Hypothalamus (tissue), 51 donors: ENCODE measurements at regions not wholly inside any gene's neighbourhood (a gene's known extent, or its start where the extent isn't known, plus 50 kb on each side); places are given as distances from the start of the nearest gene placed in this dataset.

Experiments used
- DNase-seq, 51 donors: peaks; one replicate each; lab custom pipeline; 2025; lab: John Stamatoyannopoulos, UW

DNA sequence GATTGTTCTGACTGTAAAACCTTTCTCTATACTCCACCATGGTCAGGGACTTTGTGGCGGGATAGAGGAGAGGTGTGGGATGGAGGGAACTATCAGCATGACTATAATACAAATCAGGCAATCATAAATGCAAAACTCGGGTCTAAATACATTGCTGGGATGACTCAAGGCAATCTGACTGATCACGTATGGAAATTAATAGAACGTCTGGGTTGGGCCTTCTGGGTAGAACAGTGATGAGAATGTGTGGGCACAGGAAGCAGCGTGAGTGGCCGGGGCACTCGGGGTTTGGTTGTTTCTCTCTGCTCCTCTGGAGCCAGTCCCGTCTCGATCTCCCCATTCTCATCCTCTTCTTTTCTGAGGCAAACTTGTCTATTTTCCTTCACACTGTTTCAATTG lies 485.8 kb downstream of the VRK1 start:
- DNase-seq, result no peak

DNA sequence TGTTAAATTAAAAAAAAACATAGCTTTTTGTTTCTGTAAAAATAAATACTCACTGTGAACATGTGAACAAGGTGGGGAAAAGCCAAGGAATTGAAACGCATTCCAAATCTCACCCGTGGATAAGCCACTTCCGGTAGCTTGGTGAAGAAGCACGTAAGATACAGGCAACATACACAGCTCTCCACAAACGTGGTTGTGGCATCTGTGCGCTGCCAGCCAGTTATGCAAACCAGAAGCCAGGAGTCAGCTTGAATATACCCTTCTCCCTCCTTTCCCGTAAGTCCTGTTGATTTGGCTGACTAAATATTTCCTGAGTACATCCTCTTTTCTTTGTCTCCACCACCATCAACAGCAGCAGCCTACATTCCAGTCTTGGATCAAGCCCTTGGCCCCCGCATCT lies 486.2 kb downstream of the VRK1 start:
- no peak for DNase-seq

DNA sequence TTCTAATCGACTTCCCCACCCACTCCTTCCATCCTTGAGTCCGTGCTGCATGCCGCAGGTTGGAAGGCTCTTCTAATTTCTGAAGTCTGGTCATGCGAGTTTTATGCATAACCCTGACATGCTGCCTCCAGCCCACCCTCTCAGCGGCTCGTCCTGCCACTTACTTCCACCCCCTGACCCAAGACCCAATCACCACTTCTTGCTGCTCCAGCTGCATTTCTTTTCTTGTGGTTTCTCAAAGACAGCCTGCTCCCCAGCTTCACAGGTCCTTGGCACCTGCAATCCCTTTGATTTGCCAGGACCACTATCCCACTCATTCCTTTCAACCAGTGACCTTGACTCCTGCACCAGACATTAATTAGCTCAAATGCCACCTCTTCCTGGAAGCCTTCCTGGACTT lies 486.7 kb downstream of the VRK1 start:
- no peak for DNase-seq

DNA sequence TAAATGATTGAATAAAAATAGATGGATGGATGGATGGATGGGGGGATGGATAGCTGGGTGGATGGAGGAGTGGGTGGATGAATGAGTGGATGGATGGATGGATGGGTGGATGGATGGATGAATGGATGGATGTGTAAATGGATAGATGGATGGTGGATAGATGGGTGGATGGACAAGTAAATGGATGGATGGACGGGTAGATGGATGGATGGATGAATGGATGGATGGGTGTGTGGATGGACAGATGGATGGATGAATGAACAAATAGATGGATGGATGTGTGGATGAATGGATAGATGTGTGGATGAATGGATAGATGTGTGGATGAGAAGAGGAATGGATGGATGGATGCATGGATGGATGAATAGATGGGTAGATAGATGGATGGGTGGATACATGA lies 490.8 kb downstream of the VRK1 start:
- DNase-seq, result no peak

DNA sequence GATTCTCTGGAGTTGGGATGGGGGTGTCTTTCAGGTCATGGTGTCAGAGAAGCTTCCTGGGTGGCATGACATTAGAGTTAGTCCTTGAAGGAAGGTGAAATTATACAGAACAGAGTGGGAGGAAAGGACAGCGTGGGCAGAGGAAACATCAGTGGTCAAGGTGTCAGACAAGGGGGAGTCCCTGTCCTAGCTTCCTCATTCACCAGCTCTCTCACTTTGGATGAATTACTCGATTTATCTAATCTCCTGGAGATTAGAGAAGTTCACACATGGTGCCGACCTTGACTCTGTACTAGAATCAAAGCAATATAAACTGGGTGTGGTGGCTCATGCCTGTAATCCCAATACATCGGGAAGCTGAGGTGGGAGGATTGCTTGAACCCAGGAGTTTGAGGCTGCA lies 492.9 kb downstream of the VRK1 start:
- no peak for DNase-seq

DNA sequence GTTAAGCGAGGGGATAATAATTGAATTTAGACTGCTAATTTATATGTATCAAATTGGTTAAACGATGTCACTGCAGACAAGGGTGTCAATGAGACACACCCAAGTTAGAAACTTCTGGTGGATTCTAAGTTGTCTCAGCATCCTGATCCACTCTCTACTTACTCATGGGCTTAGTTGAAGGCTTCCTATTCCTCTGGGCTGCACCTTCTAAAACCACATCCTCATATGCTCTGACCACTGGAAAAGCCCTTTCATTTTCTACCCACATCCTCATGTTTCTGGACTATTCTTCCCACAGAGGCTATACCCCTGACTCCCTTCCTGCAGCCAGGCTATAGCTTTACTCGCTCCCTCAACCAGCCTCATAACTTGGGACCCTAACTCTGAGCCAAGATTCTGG lies 493.8 kb downstream of the VRK1 start:
- DNase-seq, result no peak

DNA sequence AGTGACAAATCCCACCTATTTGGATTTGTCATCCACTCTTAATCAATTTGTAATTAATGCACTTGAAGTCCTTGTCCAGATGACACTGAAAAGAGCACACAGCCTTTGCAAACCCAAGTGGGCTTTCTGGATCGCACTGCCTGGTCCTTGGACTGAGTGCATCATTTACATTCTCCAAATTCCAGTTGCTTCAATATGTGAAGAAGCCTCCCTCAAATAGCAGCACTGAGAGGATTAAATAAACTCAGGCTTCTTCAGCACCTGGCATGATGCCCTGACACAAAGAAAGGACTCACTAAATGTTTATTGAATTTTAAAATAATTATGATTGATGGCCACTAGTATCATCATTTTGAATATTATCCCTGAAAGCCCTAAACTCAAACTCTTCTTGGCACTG lies 496.5 kb downstream of the VRK1 start:
- no peak for DNase-seq

DNA sequence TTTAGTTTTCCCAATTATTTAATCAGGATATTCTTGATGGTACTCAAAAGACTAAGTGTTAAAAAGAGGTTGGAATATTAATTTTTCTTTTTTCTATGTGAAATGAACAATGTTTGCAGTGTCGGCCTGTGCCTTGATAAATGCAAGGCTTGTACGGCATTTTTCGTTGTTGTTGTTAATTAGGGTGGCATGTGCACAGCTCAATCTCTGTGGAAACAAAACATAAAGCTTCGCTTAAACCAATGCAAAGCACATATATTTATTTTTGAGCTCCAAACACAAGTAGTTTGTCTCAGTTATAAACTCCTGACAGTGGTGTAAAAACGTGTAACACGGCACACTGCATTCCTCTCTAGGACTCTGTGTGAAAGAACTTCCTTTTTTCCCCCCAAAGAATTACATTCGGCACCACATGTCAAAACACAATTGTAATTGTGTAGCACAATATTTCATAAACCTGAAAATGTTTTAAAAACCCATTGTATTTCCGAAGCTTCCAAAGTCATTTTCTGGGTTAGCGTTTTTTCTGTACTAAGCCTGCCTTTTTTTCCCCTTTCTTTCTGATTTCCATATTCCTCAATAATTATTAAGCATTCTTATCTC lies 498.0 kb downstream of the VRK1 start:
- peak in 1 of 51 donors; percentile 24 for DNase-seq

DNA sequence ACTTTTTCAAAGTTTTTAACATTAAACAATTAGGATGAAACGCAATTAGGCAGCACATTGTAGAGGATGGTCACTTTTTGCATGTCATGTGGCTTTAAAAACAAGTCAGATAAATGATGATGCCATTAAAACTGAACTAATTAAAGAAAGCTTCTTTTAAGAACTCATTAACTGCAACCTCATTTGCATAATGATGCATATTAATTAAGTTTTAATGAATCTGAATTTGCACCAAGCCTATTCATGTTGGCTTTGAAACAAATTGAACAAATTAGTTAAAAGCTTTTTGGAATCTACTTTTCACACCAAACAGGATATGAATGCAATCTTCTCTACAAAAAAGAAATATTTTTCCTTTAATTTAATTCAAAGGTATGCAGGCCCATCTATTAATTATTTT lies 499.0 kb downstream of the VRK1 start:
- DNase-seq, result no peak

DNA sequence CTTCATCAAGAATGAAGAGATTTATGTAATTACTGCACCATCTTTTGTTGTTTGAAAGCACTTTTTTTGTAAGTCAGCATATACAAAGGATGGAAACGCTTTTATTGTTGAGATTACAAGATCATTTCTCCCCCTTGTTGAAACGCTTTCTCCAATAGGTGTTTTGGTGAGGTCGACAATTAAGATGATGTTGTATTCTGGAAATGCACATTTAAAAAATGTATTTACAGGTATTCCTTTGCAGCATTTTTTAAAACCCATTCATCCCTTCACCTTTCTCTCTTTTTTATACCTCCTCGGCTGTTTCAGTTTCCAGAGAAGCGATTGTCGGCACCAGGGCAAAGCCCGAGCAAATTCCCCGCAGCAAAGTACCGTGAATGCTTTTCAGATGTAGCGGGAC lies 499.9 kb downstream of the VRK1 start:
- DNase-seq, result peak in 1 of 51 donors; percentile 23

DNA sequence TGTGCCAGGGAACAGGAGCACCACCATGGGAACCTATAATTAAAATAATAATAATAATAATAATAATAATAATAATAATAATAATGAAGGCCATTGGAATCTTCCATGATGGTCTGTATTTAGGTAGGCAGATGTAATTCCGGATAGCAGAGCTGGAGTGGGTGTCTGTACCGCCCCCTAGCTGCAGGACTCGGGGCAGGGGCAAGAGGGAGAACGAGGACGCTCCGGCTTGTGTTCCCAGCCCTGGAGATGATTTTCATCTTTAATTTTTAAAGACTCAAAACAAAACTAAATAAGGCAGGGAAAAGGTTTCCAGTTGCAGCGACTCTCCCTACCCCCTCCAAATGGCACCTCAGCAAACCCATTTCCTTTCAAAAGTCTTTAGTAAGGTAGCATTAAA lies 501.1 kb downstream of the VRK1 start:
- DNase-seq, result no peak

DNA sequence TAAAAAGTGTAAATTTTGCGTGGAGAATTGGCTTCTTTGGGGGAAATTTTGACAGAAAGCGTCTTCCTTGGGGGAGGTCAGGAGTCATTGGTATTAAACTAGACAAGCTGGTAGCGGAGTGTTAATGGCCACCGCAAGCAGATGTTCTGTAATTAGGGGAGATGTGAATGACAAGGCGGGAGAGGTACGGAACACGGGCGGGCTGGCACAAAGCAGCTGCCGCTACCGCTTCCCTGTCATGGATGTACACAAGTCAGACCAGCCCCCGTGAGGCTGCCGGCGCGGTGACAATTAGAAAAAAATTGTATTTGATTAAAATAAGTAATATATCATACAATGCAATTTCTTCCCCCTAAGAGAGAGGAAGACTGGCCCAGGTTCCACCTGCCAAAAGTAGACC lies 501.6 kb downstream of the VRK1 start:
- no peak for DNase-seq

DNA sequence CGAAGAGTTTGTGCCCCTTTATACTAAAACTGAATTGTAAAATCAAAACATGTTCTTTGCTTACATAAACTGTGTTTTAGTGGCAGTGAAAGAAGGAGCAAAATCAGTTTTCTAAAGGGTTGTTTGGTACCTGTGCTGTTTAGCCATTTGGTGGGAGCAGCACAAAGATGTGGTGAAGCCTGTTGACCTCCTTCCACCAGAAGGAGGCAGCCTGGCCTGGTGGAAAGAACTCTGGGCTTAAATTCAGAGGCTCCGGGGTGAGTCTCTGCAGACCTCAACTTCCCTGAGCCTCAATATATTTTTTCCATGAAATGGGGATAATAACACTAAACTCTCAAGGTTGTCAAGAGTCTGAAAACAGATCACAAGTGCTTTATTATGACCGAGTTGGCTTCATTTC lies 502.5 kb downstream of the VRK1 start:
- DNase-seq, result no peak

DNA sequence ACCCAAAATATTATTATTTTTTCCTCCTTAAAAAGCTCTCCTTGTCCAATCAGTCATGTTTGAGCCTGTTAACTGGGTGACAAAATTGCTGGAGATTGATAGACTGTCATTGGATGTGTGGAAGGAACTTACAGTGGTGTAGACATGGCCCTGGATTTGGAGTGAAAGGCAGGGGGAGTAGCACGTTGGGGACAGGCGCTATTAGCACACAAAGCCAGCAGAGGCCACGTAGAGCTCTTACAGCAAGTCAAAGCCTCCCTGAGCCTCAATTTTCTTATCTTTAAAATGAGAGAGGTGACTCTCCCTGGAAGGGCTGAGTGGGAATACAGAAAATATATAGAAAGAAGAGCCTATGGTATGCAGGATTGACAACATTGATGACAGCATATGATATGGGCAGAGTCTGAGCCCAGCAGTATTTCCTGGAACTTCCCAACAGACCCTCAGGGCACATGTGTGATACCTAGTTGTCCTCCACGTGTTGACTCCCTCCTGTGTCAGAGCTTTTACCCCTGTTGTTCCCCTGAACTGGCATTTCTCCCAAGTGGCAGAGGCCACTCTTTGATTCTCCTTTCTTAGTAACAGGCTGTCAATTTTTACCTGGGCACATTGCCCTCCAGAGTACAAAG lies 504.9 kb downstream of the VRK1 start:
- no peak for DNase-seq

DNA sequence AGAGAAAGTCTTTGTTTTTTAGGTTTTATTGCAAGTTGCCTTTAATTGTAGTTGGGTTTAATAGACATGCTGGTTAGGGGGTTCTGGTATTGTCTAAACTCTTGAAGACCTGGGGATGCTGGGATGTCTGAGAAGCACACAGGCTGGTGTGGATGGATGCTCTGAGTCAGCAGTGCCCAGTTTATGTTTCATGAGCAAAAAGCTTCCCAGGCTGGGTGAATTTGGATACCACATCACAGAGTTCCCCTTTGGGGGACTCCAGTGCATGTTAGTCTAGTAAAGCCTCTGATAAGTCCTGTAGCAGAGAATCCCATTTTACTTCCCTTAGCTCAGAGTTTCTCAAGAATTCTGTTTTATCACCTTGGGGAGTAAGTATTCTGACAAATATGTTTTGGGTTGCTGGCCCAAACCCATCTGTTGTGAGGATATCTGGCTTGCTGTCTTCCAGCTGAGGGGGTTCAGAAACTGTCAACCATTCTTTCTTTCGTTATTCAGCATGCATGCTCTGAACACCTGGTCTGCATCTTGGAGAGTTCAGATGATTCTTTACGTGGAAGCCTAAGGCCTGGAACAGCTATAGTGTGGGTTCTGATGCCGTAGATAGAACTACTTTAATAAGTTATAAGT lies 509.1 kb downstream of the VRK1 start:
- DNase-seq, result no peak

DNA sequence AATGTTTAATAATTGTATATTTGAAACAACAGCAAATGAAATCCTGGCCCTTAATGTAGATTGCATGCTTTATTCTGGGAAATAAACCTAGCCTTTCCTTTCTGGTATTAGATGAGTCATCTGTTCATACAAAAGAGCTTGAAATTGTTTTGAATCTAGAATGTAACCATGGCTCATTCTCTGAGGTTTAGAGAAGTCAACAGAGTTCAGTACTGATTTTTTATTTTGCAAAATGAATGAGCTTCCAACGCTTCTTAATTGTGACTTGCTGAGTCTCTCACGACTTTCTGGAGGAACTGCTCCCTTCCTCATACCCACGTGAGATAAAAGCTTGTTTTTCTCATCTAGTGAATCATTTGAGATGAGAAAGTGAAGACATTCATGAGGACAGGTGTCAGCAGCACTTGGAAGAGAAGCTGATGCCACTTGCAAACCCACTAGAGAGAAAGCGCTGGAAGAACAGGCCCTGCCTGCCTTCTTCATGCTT lies 509.6 kb downstream of the VRK1 start:
- peak in 2 of 51 donors; percentile 5 to 43 for DNase-seq

DNA sequence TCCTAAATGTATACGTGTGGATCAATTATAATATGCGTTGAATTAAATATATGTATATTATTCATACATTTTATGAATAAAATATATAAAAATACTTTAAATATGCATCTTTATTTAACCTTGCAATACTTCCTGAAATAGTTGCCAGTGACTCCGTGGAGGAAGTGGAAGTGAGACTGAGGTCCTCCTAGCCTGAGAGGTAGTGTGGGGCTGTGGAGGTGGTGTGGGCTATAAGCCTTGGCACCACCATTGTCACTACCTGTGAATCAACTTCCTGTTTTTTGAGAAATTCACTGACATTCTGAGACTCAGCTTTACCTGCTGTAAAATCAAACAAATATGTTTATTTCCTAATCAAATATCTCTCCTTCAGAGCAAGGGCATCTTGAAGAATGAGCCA lies 514.2 kb downstream of the VRK1 start:
- DNase-seq, result no peak

DNA sequence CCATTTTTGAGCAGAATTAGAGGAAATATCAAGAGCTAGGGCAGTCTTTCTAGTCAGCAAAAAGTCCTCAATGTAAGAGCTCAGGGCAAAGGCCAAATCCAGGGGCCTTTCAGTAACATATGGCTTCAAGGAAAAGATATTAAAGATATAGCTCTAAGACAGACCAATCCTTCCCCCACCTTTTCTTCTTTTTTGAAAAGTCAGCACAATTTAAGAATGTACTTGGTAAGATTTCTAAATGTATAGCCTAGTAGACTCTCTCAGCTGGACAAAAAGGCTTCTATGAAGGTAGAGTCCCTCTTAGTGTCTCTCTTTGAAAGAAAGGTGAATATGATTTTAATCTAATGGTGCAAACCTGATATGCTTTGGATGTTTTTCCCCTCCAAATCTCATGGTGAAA lies 515.7 kb downstream of the VRK1 start:
- DNase-seq, result no peak

DNA sequence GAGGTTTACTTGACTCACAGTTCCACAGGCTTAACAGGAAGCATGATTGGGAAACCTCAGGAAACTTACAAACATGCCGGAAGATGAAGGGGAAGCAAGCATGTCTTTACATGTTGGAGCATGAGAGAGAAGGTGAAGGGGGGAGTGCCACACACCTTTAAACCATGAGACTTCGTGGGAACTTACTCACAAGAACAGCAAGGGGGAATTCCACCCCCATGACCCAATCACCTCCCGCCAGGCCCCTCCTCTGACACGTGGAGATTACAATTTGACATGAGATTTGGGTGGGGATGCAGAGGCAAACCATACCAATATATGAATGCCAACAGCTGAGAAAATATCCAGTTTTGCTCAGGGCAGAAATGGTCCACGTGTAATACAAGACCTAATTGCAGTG lies 518.6 kb downstream of the VRK1 start:
- no peak for DNase-seq

DNA sequence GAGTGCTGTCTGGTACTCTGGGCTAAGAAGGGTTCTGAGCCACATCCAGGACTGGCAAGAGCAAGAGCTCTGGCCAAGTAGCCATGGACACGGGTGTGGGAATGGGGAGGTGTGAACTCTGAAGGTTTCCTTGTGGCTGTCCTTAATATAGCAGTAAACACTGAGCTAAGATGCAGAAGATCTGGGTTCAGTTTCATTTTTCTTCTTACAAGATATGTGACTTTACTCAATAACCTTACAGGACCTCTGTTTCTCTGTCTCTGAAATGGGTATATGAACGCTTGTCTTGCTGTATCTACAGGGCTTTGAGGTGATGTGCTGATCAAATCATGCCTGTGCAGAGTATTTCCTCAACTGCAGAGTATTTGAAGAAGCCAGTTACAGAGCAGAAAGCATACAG lies 521.2 kb downstream of the VRK1 start:
- no peak for DNase-seq

DNA sequence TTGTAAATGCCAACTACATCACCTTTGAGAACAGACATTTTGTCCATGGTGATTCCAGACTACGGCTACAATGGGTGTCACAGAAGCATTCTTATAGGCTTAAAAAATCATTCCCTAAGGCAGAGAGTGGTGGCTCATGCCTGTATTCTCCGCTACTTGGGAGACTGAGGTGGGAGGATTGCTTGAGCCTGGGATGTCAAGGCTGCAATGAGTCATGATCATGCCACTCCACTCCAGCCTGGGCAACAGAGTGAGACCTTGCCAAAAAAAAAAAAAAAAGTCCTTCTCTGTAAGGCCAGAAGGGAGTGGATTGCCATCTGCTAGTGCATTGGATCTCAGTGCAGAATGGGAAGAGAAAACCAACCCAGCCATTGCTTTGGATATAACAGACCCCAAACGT lies 522.5 kb downstream of the VRK1 start:
- DNase-seq, result no peak

DNA sequence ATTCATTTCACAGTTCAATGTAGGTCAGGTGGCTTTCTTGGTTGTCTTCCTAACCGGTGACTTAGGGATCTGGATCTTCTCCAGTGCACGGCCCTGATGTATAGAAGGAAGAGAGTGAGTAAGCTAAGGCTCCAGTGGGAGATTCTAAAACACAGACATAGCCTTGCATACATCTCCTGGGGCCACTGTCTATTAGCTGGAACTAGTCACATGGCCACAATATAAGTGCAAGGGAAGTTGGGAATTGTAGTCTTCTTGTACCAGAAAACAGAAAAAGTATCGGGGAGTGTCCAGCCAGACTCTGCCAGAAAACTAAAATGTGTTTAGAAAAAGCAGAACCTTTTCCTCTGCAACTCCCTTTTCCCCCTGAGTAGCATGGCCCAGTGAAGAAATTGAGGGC lies 531.6 kb downstream of the VRK1 start:
- no peak for DNase-seq
